ENCODE measurements at regions not wholly inside any gene's neighbourhood (a gene's known extent, or its start where the extent isn't known, plus 50 kb on each side); places are given as distances from the start of the nearest gene placed in this dataset.

- TF ChIP-seq CTCF (IDR thresholded peaks at IDR 0.05 in 2 of 3, conservative IDR thresholded peaks at IDR 0.05 in 1 of 3; ENCODE audit: borderline replicate concordance in 1 of 3, insufficient read depth in 1 of 3, low read depth in 2 of 3, low read length in 2 of 3) = no peak
- TF ChIP-seq TCF7L2 (IDR thresholded peaks at IDR 0.05; ENCODE audit: borderline replicate concordance, extremely low read depth, insufficient read depth, insufficient read length) = no peak
- TF ChIP-seq ZFX (IDR thresholded peaks at IDR 0.05) = no peak
Measured at GRCh38 chr3:193851428-193851847, 258.4 kb downstream of the OPA1 start.
